Hepatocyte (in vitro differentiated cells): ENCODE measurements at regions not wholly inside any gene's neighbourhood (a gene's known extent, or its start where the extent isn't known, plus 50 kb on each side); places are given as distances from the start of the nearest gene placed in this dataset.

ENCODE experiments used
- CTCF ChIP-seq: fragments of 200-600 bp; sonication (generic); IDR thresholded peaks from 2 replicates; pipeline ENCODE4 v1.5.1; 2016; ENCODE audit warnings: antibody characterized with exemption, mild to moderate bottlenecking; ENCODE audit not compliant: poor library complexity
- EZH2 ChIP-seq: fragments of 200-600 bp; sonication (generic); IDR thresholded peaks from 2 replicates; pipeline ENCODE4 v1.6.1; 2016; ENCODE audit warnings: antibody characterized with exemption, mild to moderate bottlenecking, borderline replicate concordance
- EZH2phosphoT487 ChIP-seq: fragments of 200-600 bp; sonication (generic); IDR thresholded peaks from one replicate; pipeline ENCODE4 v1.6.1; 2018; ENCODE audit warnings: antibody characterized with exemption, mild to moderate bottlenecking, low read depth, moderate library complexity; ENCODE audit not compliant: unreplicated experiment, severe bottlenecking

DNA sequence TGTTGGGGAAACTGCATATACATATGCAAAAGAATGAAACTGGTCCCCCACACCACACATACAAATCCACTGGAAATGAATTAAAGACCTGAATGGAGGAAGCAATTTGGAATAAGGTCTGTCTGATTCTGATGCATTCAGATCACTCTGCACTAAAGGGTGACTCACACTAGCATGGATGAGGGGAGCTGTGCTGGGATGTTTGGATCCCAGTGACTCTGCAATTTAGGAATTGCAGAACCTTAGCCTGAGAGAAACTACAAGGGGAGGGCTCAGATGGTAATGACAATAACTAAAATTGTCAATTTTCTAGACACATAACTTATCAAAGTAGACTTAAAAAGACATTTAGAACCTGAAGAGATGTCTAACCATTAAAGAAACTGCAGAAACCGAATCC lies 312.0 kb downstream of the CDK5RAP2 start:
- TF ChIP-seq CTCF (no peak), EZH2 (no peak), EZH2phosphoT487 (no peak)
